CD4-positive, alpha-beta T cell treated with Interleukin-12 subunit alpha and Interleukin-12 subunit beta, for 1 hour (primary cell): ENCODE measurements at regions not wholly inside any gene's neighbourhood (a gene's known extent, or its start where the extent isn't known, plus 50 kb on each side); places are given as distances from the start of the nearest gene placed in this dataset.
A peak's percentile ranks its signal among the peaks of the same experiment; 100 is the strongest.

Source experiments
- DNase-seq: peaks from one replicate; pipeline ENCODE4 v3.0.0-alpha.2; 2020

GRCh38 chr12:90301561-90302133, 593.0 kb upstream of the ATP2B1 start:
- DNase-seq: no peak

- no peak for DNase-seq
Measured at GRCh38 chr12:90301095-90301494, 592.5 kb upstream of the ATP2B1 start.

- DNase-seq: no peak
Measured at GRCh38 chr12:90299666-90300065, 591.0 kb upstream of the ATP2B1 start.

GRCh38 chr12:90299121-90299520, 590.5 kb upstream of the ATP2B1 start:
- DNase-seq: peak; percentile 29

- no peak for DNase-seq
Measured at GRCh38 chr12:90298289-90298948, 589.8 kb upstream of the ATP2B1 start.

- DNase-seq: no peak
Measured at GRCh38 chr12:90295858-90296257, 587.2 kb upstream of the ATP2B1 start.

- no peak for DNase-seq
Measured at GRCh38 chr12:90292183-90292582, 583.5 kb upstream of the ATP2B1 start.

- no peak for DNase-seq
Measured at GRCh38 chr12:90290980-90291975, 582.6 kb upstream of the ATP2B1 start.

GRCh38 chr12:90287585-90287984, 578.9 kb upstream of the ATP2B1 start:
- no peak for DNase-seq

- DNase-seq: no peak
Measured at GRCh38 chr12:90281154-90281868, 572.7 kb upstream of the ATP2B1 start.

GRCh38 chr12:90280564-90281058, 572.0 kb upstream of the ATP2B1 start:
- DNase-seq: no peak

- no peak for DNase-seq
Measured at GRCh38 chr12:90280033-90280432, 571.4 kb upstream of the ATP2B1 start.

- no peak for DNase-seq
Measured at GRCh38 chr12:90275088-90275487, 566.5 kb upstream of the ATP2B1 start.

- DNase-seq: no peak
Measured at GRCh38 chr12:90274407-90274806, 565.8 kb upstream of the ATP2B1 start.

GRCh38 chr12:90268574-90268973, 559.9 kb upstream of the ATP2B1 start:
- no peak for DNase-seq

GRCh38 chr12:90262251-90262650, 553.6 kb upstream of the ATP2B1 start:
- DNase-seq: no peak

- no peak for DNase-seq
Measured at GRCh38 chr12:90261283-90261682, 552.6 kb upstream of the ATP2B1 start.

- no peak for DNase-seq
Measured at GRCh38 chr12:90260136-90260535, 551.5 kb upstream of the ATP2B1 start.

GRCh38 chr12:90257927-90258624, 549.4 kb upstream of the ATP2B1 start:
- DNase-seq: no peak

GRCh38 chr12:90254796-90255195, 546.2 kb upstream of the ATP2B1 start:
- no peak for DNase-seq

- DNase-seq: peak; percentile 45
Measured at GRCh38 chr12:90253674-90254181, 545.1 kb upstream of the ATP2B1 start.

GRCh38 chr12:90253136-90253535, 544.5 kb upstream of the ATP2B1 start:
- DNase-seq: no peak
